ENCODE measurements at regions not wholly inside any gene's neighbourhood (a gene's known extent, or its start where the extent isn't known, plus 50 kb on each side); places are given as distances from the start of the nearest gene placed in this dataset.

GRCh38 chr22:47901911-47902310, 1139.5 kb downstream of the TBC1D22A start (continued):
- TF ChIP-seq AEBP2 (tag by site-specific recombination; IDR thresholded peaks at IDR 0.05; ENCODE audit: borderline replicate concordance) (no peak), PATZ1 (tag by site-specific recombination; IDR thresholded peaks at IDR 0.05) (no peak), PRDM2 (tag by site-specific recombination; IDR thresholded peaks at IDR 0.05; ENCODE audit: borderline replicate concordance) (no peak), ZNF624 (tag by site-specific recombination; IDR thresholded peaks at IDR 0.05) (no peak), ZNF350 (tag by site-specific recombination; IDR thresholded peaks at IDR 0.05) (no peak), ZSCAN30 (tag by site-specific recombination; IDR thresholded peaks at IDR 0.05) (no peak)

- H3K4me3 ChIP-seq (ENCODE audit: low read depth, low read length): no peak overlapping the region
- POLR2A ChIA-PET: no interaction called here
- H3K4me1 ChIP-seq (ENCODE audit: control insufficient read depth, insufficient read depth, low read length): no peaks in the 10 kb centered on the region
- no peaks in the 10 kb centered on the region for H3K9me3 ChIP-seq (ENCODE audit: control insufficient read depth, insufficient read depth, low read depth, low read length)
- H3K27ac ChIP-seq (ENCODE audit: extremely low read depth, low read depth, low read length): no peak overlapping the region
- TF ChIP-seq ZSCAN4 (tag by site-specific recombination; IDR thresholded peaks at IDR 0.05) (no peak), ZNF654 (tag by site-specific recombination; IDR thresholded peaks at IDR 0.05; ENCODE audit: low read depth) (no peak), ZSCAN23 (tag by site-specific recombination; IDR thresholded peaks at IDR 0.05) (no peak)
- no peaks in the 10 kb centered on the region for H3K36me3 ChIP-seq (ENCODE audit: control insufficient read depth in 2 of 2, insufficient read depth in 1 of 2, low read length in 2 of 2)
- CTCF ChIA-PET: interaction anchor here (0.6 kb wide), 1 partner anchor 9 kb away, joined by 5 read pairs; no protein-coding TSS in a partner anchor
These were observed 1137.4 kb downstream of the TBC1D22A start for GRCh38 chr22:47899894-47900293.

- ChIA-PET CTCF (interaction anchor here (0.8 kb wide), 1 partner anchor 593 kb away, joined by 3 read pairs; no protein-coding TSS in a partner anchor), POLR2A (no interaction called here)
- Histone ChIP-seq H3K27ac (ENCODE audit: extremely low read depth, low read depth, low read length) (no peak overlapping the region), H3K4me1 (ENCODE audit: control insufficient read depth, insufficient read depth, low read length) (no peaks in the 10 kb centered on the region), H3K4me3 (ENCODE audit: low read depth, low read length) (no peak overlapping the region), H3K9me3 (ENCODE audit: control insufficient read depth, insufficient read depth, low read depth, low read length) (no peaks in the 10 kb centered on the region; the same call in 1 of the 2 replicates), H3K36me3 (ENCODE audit: control insufficient read depth in 2 of 2, insufficient read depth in 1 of 2, low read length in 2 of 2) (no peaks in the 10 kb centered on the region)
- TF ChIP-seq ZNF292 (tag by site-specific recombination; IDR thresholded peaks at IDR 0.05; ENCODE audit: borderline replicate concordance, low read depth) (no peak), WT1 (tag by site-specific recombination; IDR thresholded peaks at IDR 0.05) (no peak), TSHZ1 (tag by site-specific recombination; IDR thresholded peaks at IDR 0.05; ENCODE audit: borderline replicate concordance) (no peak), PRDM10 (tag by site-specific recombination; IDR thresholded peaks at IDR 0.05) (no peak), ZNF510 (tag by site-specific recombination; IDR thresholded peaks at IDR 0.05; ENCODE audit: insufficient replicate concordance) (no peak)
These were observed 1136.5 kb downstream of the TBC1D22A start for GRCh38 chr22:47898946-47899345.
